Smooth muscle cell (in vitro differentiated cells): ENCODE measurements at regions not wholly inside any gene's neighbourhood (a gene's known extent, or its start where the extent isn't known, plus 50 kb on each side); places are given as distances from the start of the nearest gene placed in this dataset.

Source experiments
- DNase-seq: peaks from one replicate; lab custom pipeline; 2025; ENCODE audit not compliant: unreplicated experiment; lab: John Stamatoyannopoulos, UW
- H2AFZ ChIP-seq: fragments of 200-600 bp; sonication (generic); 2 replicates; pipeline ENCODE4 v1.6.0; 2016; ENCODE audit warnings: antibody characterized with exemption, low read depth, mild to moderate bottlenecking
- H3F3A ChIP-seq: fragments of 200-600 bp; sonication (generic); 2 replicates; pipeline ENCODE4 v1.6.0; 2017; ENCODE audit warnings: antibody characterized with exemption, low read depth
- H3K27ac ChIP-seq: fragments of 200-600 bp; sonication (generic); 2 replicates; pipeline ENCODE4 v1.5.1; 2016; ENCODE audit warnings: low read depth, mild to moderate bottlenecking
- H3K27me3 ChIP-seq: fragments of 200-600 bp; sonication (generic); 2 replicates; pipeline ENCODE4 v1.6.1; 2016; ENCODE audit warnings: low read depth, mild to moderate bottlenecking
- H3K36me3 ChIP-seq: fragments of 200-600 bp; sonication (generic); 2 replicates; pipeline ENCODE4 v1.5.1; 2016; ENCODE audit warnings: low read depth
- H3K4me1 ChIP-seq: fragments of 200-600 bp; sonication (generic); 2 replicates; pipeline ENCODE4 v1.5.1; 2016; ENCODE audit warnings: low read depth
- H3K4me2 ChIP-seq: fragments of 200-600 bp; sonication (generic); 2 replicates; pipeline ENCODE4 v1.6.0; 2016; ENCODE audit warnings: mild to moderate bottlenecking
- H3K4me3 ChIP-seq: fragments of 200-600 bp; sonication (generic); 2 replicates; pipeline ENCODE4 v1.5.1; 2016; ENCODE audit warnings: mild to moderate bottlenecking
- H3K79me2 ChIP-seq: fragments of 200-600 bp; sonication (generic); 2 replicates; pipeline ENCODE4 v1.6.0; 2016; ENCODE audit warnings: low read depth, mild to moderate bottlenecking
- H3K9ac ChIP-seq: fragments of 200-600 bp; sonication (generic); 2 replicates; pipeline ENCODE4 v1.6.0; 2016; ENCODE audit warnings: low read depth
- H3K9me3 ChIP-seq: fragments of 200-600 bp; sonication (generic); replicated peaks from 2 replicates; pipeline ENCODE4 v1.5.1; 2016; ENCODE audit warnings: low read depth
- H4K20me1 ChIP-seq: fragments of 200-600 bp; sonication (generic); 2 replicates; pipeline ENCODE4 v1.6.0; 2016; ENCODE audit warnings: low read depth
- CTCF ChIP-seq: fragments of 200-600 bp; sonication (generic); IDR thresholded peaks from 2 replicates; pipeline ENCODE4 v1.5.1; 2017; ENCODE audit warnings: borderline replicate concordance, mild to moderate bottlenecking, antibody characterized with exemption; ENCODE audit not compliant: insufficient read depth, poor library complexity, severe bottlenecking
- WGBS: methylation state at CpG from one replicate; pipeline ENCODE4 v1.1.7; 2016; ENCODE audit warnings: low lambda C conversion rate; 5-methylcytosine and 5-hydroxymethylcytosine counted together

DNA sequence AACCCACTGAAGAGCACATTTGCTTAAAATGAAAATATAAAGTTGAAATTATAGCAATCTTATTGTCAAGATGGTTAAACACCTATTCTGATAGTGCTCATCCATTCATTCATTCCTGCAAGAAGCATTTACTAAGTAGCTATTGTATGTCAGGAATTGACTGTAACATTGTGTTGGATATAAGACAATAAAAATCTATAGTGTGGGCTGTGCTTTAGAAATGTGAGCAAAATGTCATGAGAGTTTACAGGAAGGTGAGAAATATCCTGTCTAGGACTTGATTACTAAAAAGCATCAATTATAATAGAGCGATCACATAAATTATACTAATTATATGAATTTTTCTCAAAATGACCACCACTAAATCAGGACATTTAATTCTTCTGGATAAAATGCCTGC, 123.0 kb downstream of the HAO1 start:
- WGBS, result 91% methylated on average over 1 of the region's 1 CpG
- no peak overlapping the region for H3K4me3 ChIP-seq
- no peak overlapping the region for H2AFZ ChIP-seq
- H3K27ac ChIP-seq, result no peak overlapping the region
- no peaks in the 10 kb centered on the region for H3K27me3 ChIP-seq
- H3K4me1 ChIP-seq, result no peaks in the 10 kb centered on the region
- no peaks in the 10 kb centered on the region for H3F3A ChIP-seq
- no peak overlapping the region for H3K9ac ChIP-seq
- H3K79me2 ChIP-seq, result no peaks in the 10 kb centered on the region
- H3K36me3 ChIP-seq, result no peaks in the 10 kb centered on the region
- TF ChIP-seq CTCF, result no peak
- no peaks in the 10 kb centered on the region for H3K9me3 ChIP-seq
- DNase-seq, result no peak
- H4K20me1 ChIP-seq, result no peaks in the 10 kb centered on the region
- no peak overlapping the region for H3K4me2 ChIP-seq

GRCh38 chr20:7818477-7818876, 121.8 kb downstream of the HAO1 start:
- WGBS, result 94% methylated on average over 1 of the region's 1 CpG
- H3K4me2 ChIP-seq, result no peak overlapping the region
- no peaks in the 10 kb centered on the region for H3K4me1 ChIP-seq
- no peak for TF ChIP-seq CTCF
- no peaks in the 10 kb centered on the region for H4K20me1 ChIP-seq
- H2AFZ ChIP-seq, result no peak overlapping the region
- H3K36me3 ChIP-seq, result no peaks in the 10 kb centered on the region
- no peak overlapping the region for H3K9ac ChIP-seq
- no peak for DNase-seq
- no peaks in the 10 kb centered on the region for H3F3A ChIP-seq
- H3K9me3 ChIP-seq, result no peaks in the 10 kb centered on the region
- H3K79me2 ChIP-seq, result no peaks in the 10 kb centered on the region
- H3K27ac ChIP-seq, result no peak overlapping the region
- no peak overlapping the region for H3K4me3 ChIP-seq
- H3K27me3 ChIP-seq, result no peaks in the 10 kb centered on the region

GRCh38 chr20:7820897-7821296, 119.4 kb downstream of the HAO1 start:
- H3K4me2 ChIP-seq, result no peak overlapping the region
- WGBS, result 89% methylated on average over 4 of the region's 4 CpGs
- no peak for TF ChIP-seq CTCF
- H3K27me3 ChIP-seq, result no peaks in the 10 kb centered on the region
- H3K9me3 ChIP-seq, result no peaks in the 10 kb centered on the region
- no peaks in the 10 kb centered on the region for H3F3A ChIP-seq
- no peaks in the 10 kb centered on the region for H4K20me1 ChIP-seq
- H3K4me3 ChIP-seq, result no peak overlapping the region
- no peak overlapping the region for H2AFZ ChIP-seq
- no peaks in the 10 kb centered on the region for H3K79me2 ChIP-seq
- no peaks in the 10 kb centered on the region for H3K36me3 ChIP-seq
- no peak overlapping the region for H3K9ac ChIP-seq
- H3K27ac ChIP-seq, result no peak overlapping the region
- no peak for DNase-seq
- no peaks in the 10 kb centered on the region for H3K4me1 ChIP-seq

- Histone ChIP-seq H3K27me3 (no peaks in the 10 kb centered on the region), H3K27ac (no peak overlapping the region), H3F3A (no peaks in the 10 kb centered on the region), H3K9ac (no peak overlapping the region), H3K36me3 (no peaks in the 10 kb centered on the region), H3K4me3 (no peak overlapping the region), H3K4me2 (no peak overlapping the region), H3K79me2 (no peaks in the 10 kb centered on the region), H4K20me1 (no peaks in the 10 kb centered on the region), H3K9me3 (no peaks in the 10 kb centered on the region), H3K4me1 (no peaks in the 10 kb centered on the region), H2AFZ (no peak overlapping the region)
- no peak for TF ChIP-seq CTCF
- 92% methylated on average over 2 of the region's 2 CpGs for WGBS
- DNase-seq, result no peak
Observed at GRCh38 chr20:7822772-7823171, 117.5 kb downstream of the HAO1 start.
